OCI-LY1 (cell line): ENCODE measurements at regions not wholly inside any gene's neighbourhood (a gene's known extent, or its start where the extent isn't known, plus 50 kb on each side); places are given as distances from the start of the nearest gene placed in this dataset.

Experiments
- H2AFZ ChIP-seq: fragments of 200-600 bp; sonication (generic), shearing (Covaris generic); 2 replicates; pipeline ENCODE4 v1.6.0; 2014; ENCODE audit warnings: antibody characterized with exemption, mild to moderate bottlenecking, low read length
- H3F3A ChIP-seq: fragments of 200-600 bp; sonication (generic), shearing (Covaris generic); 2 replicates; pipeline ENCODE4 v1.6.0; 2014; ENCODE audit warnings: mild to moderate bottlenecking, antibody characterized with exemption, low read length, moderate library complexity; ENCODE audit not compliant: insufficient read depth
- H3K27ac ChIP-seq: fragments of 200-600 bp; sonication (generic); 2 replicates; pipeline ENCODE4 v1.5.1; 2014; ENCODE audit warnings: low read length, mixed run types, mild to moderate bottlenecking, low read depth; ENCODE audit not compliant: poor library complexity, severe bottlenecking
- H3K27me3 ChIP-seq: fragments of 200-600 bp; sonication (generic); 2 replicates; pipeline ENCODE4 v1.6.0; 2014; ENCODE audit warnings: antibody characterized with exemption, mild to moderate bottlenecking, low read length, moderate library complexity; ENCODE audit not compliant: insufficient read depth
- H3K36me3 ChIP-seq: fragments of 200-600 bp; sonication (generic); 2 replicates; pipeline ENCODE4 v1.6.1; 2014; ENCODE audit warnings: mild to moderate bottlenecking, antibody characterized with exemption, low read length, moderate library complexity, mixed read lengths; ENCODE audit not compliant: insufficient read depth
- H3K4me1 ChIP-seq: fragments of 200-600 bp; sonication (generic); 2 replicates; pipeline ENCODE4 v1.5.1; 2014; ENCODE audit warnings: mild to moderate bottlenecking, low read length, moderate library complexity; ENCODE audit not compliant: insufficient read depth, severe bottlenecking
- H3K4me2 ChIP-seq: fragments of 200-600 bp; sonication (generic), shearing (Covaris generic); 2 replicates; pipeline ENCODE4 v1.6.1; 2014; ENCODE audit warnings: low read length
- H3K4me3 ChIP-seq: fragments of 200-600 bp; sonication (generic); 2 replicates; pipeline ENCODE4 v1.5.1; 2014; ENCODE audit warnings: low read length, low read depth, mild to moderate bottlenecking, mixed read lengths; ENCODE audit not compliant: poor library complexity, severe bottlenecking
- H3K79me2 ChIP-seq: fragments of 200-600 bp; shearing (Covaris generic); 2 replicates; pipeline ENCODE4 v1.6.1; 2016; ENCODE audit warnings: mixed run types, low read length, mixed read lengths; ENCODE audit not compliant: insufficient read depth
- H3K9ac ChIP-seq: fragments of 200-600 bp; sonication (generic), shearing (Covaris generic); 2 replicates; pipeline ENCODE4 v1.6.1; 2014; ENCODE audit warnings: mild to moderate bottlenecking, low read length, mixed read lengths
- H3K9me2 ChIP-seq: fragments of 200-600 bp; sonication (generic), shearing (Covaris generic); 2 replicates; pipeline ENCODE4 v1.6.1; 2014; ENCODE audit warnings: low read depth, mild to moderate bottlenecking, low read length, mixed read lengths
- H3K9me3 ChIP-seq: fragments of 200-600 bp; shearing (Covaris generic); 2 replicates; pipeline ENCODE4 v1.6.1; 2014; ENCODE audit warnings: low read length, mixed read lengths
- H4K20me1 ChIP-seq: fragments of 200-600 bp; sonication (generic), shearing (Covaris generic); 2 replicates; pipeline ENCODE4 v1.6.0; 2016; ENCODE audit warnings: mild to moderate bottlenecking, low read length; ENCODE audit not compliant: insufficient read depth
- CTCF ChIP-seq: fragments of 200-600 bp; sonication (generic), shearing (Covaris generic); IDR thresholded peaks from 2 replicates; pipeline ENCODE4 v1.5.1; 2017; ENCODE audit warnings: mild to moderate bottlenecking, antibody characterized with exemption, low read length, moderate library complexity, mixed read lengths
- EZH2 ChIP-seq: fragments of 200-600 bp; sonication (generic), shearing (Covaris generic); IDR thresholded peaks from 2 replicates; pipeline ENCODE4 v1.8.0; 2017; ENCODE audit warnings: borderline replicate concordance, mixed run types, mild to moderate bottlenecking, antibody characterized with exemption, low read length, moderate library complexity, mixed read lengths

- TF ChIP-seq EZH2 (no peak), CTCF (no peak)
- Histone ChIP-seq H3K4me1 (no peaks in the 10 kb centered on the region), H2AFZ (no peak overlapping the region), H3K4me2 (no peak overlapping the region), H3K36me3 (no peaks in the 10 kb centered on the region), H3K9me3 (no peaks in the 10 kb centered on the region), H3F3A (no peaks in the 10 kb centered on the region), H3K9me2 (no peaks in the 10 kb centered on the region), H3K9ac (no peak overlapping the region), H3K27ac (no peak overlapping the region), H3K4me3 (no peak overlapping the region), H3K27me3 (peaks cover 7% of the 10 kb centered on the region; the same call in 1 of the 2 replicates), H3K79me2 (no peaks in the 10 kb centered on the region), H4K20me1 (no peaks in the 10 kb centered on the region)
These were observed 281.8 kb downstream of the IRF8 start for GRCh38 chr16:86180780-86181179.

GRCh38 chr16:86181526-86181925, 282.6 kb downstream of the IRF8 start:
- no peaks in the 10 kb centered on the region for H3K9me2 ChIP-seq
- H3F3A ChIP-seq = no peaks in the 10 kb centered on the region
- TF ChIP-seq CTCF = no peak
- no peak for TF ChIP-seq EZH2
- peaks cover 7% of the 10 kb centered on the region; the same call in 1 of the 2 replicates for H3K27me3 ChIP-seq
- H3K79me2 ChIP-seq = no peaks in the 10 kb centered on the region
- H2AFZ ChIP-seq = no peak overlapping the region
- H3K4me2 ChIP-seq = no peak overlapping the region
- no peak overlapping the region for H3K27ac ChIP-seq
- no peaks in the 10 kb centered on the region for H4K20me1 ChIP-seq
- H3K9me3 ChIP-seq = no peaks in the 10 kb centered on the region
- H3K4me3 ChIP-seq = no peak overlapping the region
- H3K36me3 ChIP-seq = no peaks in the 10 kb centered on the region
- H3K9ac ChIP-seq = no peak overlapping the region
- no peaks in the 10 kb centered on the region for H3K4me1 ChIP-seq

- no peaks in the 10 kb centered on the region for H3K36me3 ChIP-seq
- peaks cover 7% of the 10 kb centered on the region; the same call in 1 of the 2 replicates for H3K27me3 ChIP-seq
- H3K4me3 ChIP-seq = no peak overlapping the region
- no peaks in the 10 kb centered on the region for H3F3A ChIP-seq
- H2AFZ ChIP-seq = no peak overlapping the region
- H3K27ac ChIP-seq = no peak overlapping the region
- H3K4me2 ChIP-seq = no peak overlapping the region
- no peaks in the 10 kb centered on the region for H3K9me2 ChIP-seq
- H4K20me1 ChIP-seq = no peaks in the 10 kb centered on the region
- H3K79me2 ChIP-seq = no peaks in the 10 kb centered on the region
- TF ChIP-seq EZH2 = no peak
- H3K9me3 ChIP-seq = no peaks in the 10 kb centered on the region
- no peaks in the 10 kb centered on the region for H3K4me1 ChIP-seq
- H3K9ac ChIP-seq = no peak overlapping the region
These were observed 285.2 kb downstream of the IRF8 start for GRCh38 chr16:86184185-86184584.

- H3K79me2 ChIP-seq = no peaks in the 10 kb centered on the region
- TF ChIP-seq CTCF (no peak), EZH2 (no peak)
- no peaks in the 10 kb centered on the region for H3K9me3 ChIP-seq
- no peak overlapping the region for H2AFZ ChIP-seq
- H3F3A ChIP-seq = no peaks in the 10 kb centered on the region
- H4K20me1 ChIP-seq = no peaks in the 10 kb centered on the region
- no peak overlapping the region for H3K4me3 ChIP-seq
- no peaks in the 10 kb centered on the region for H3K9me2 ChIP-seq
- H3K27me3 ChIP-seq = peaks cover 7% of the 10 kb centered on the region; the same call in 1 of the 2 replicates
- no peaks in the 10 kb centered on the region for H3K4me1 ChIP-seq
- H3K36me3 ChIP-seq = no peaks in the 10 kb centered on the region
- no peak overlapping the region for H3K9ac ChIP-seq
- H3K27ac ChIP-seq = no peak overlapping the region
- no peak overlapping the region for H3K4me2 ChIP-seq
These were observed 286.1 kb downstream of the IRF8 start for GRCh38 chr16:86185089-86185488.
